OCI-LY3 (cell line): ENCODE measurements at regions not wholly inside any gene's neighbourhood (a gene's known extent, or its start where the extent isn't known, plus 50 kb on each side); places are given as distances from the start of the nearest gene placed in this dataset.
"Not testable (repeated sequence)": the region's sequence is repeated elsewhere in the genome, so short reads cannot be mapped to it uniquely, and the experiment has no call there.

ENCODE experiments used
- H2AFZ ChIP-seq: fragments of 200-600, 300-600 bp; shearing (Covaris generic); 2 replicates; pipeline ENCODE4 v1.6.0; 2014; ENCODE audit warnings: antibody characterized with exemption, low read depth, low read length
- H3K27ac ChIP-seq: fragments of 200-600, 300-600 bp; sonication (generic); 2 replicates; pipeline ENCODE4 v1.5.1; 2014; ENCODE audit warnings: mild to moderate bottlenecking, low read length, moderate library complexity, mixed read lengths
- H3K27me3 ChIP-seq: fragments of 200-600, 300-600 bp; sonication (generic); 2 replicates; pipeline ENCODE4 v1.6.1; 2014; ENCODE audit warnings: low read depth, low read length, mixed read lengths
- H3K36me3 ChIP-seq: fragments of 200-600, 300-600 bp; sonication (generic); replicated peaks from 2 replicates; pipeline ENCODE3; 2014; ENCODE audit warnings: low read depth, low read length, mixed read lengths
- H3K4me1 ChIP-seq: fragments of 300-600, 200-600 bp; sonication (generic); 2 replicates; pipeline ENCODE4 v1.6.1; 2014; ENCODE audit warnings: low read length, mixed read lengths
- H3K4me2 ChIP-seq: fragments of 200-600, 300-600 bp; sonication (generic); 2 replicates; pipeline ENCODE4 v1.6.1; 2014; ENCODE audit warnings: low read length, mixed read lengths
- H3K4me3 ChIP-seq: fragments of 300-600, 200-600 bp; sonication (generic); 2 replicates; pipeline ENCODE4 v1.5.1; 2014; ENCODE audit warnings: antibody characterized with exemption, mild to moderate bottlenecking, low read length, moderate library complexity
- H3K79me2 ChIP-seq: fragments of 300-600, 200-600 bp; shearing (Covaris generic); 2 replicates; pipeline ENCODE4 v1.6.1; 2014; ENCODE audit warnings: mild to moderate bottlenecking, low read length, mixed read lengths
- H3K9ac ChIP-seq: fragments of 300-600, 200-600 bp; shearing (Covaris generic); 2 replicates; pipeline ENCODE4 v1.6.0; 2014; ENCODE audit warnings: mild to moderate bottlenecking, low read length, moderate library complexity
- H3K9me3 ChIP-seq: fragments of 200-600, 300-600 bp; shearing (Covaris generic); 2 replicates; pipeline ENCODE4 v1.6.1; 2014; ENCODE audit warnings: low read length, mixed read lengths; ENCODE audit not compliant: insufficient read depth
- H4K20me1 ChIP-seq: fragments of 200-600, 300-600 bp; sonication (generic); 2 replicates; pipeline ENCODE4 v1.6.1; 2016; ENCODE audit warnings: low read length, mixed read lengths; ENCODE audit not compliant: insufficient read depth

GRCh38 chr1:146546189-146546588 is 317.4 kb upstream of the NOTCH2NLA start:
- H3K9me3 ChIP-seq, H3K79me2 ChIP-seq, H2AFZ ChIP-seq, H3K4me3 ChIP-seq, H4K20me1 ChIP-seq, H3K36me3 ChIP-seq, H3K27me3 ChIP-seq, H3K9ac ChIP-seq, H3K4me2 ChIP-seq, H3K27ac ChIP-seq, H3K4me1 ChIP-seq: not testable (repeated sequence)

GRCh38 chr1:146537775-146538373 is 309.1 kb upstream of the NOTCH2NLA start:
- H3K4me2 ChIP-seq, H3K79me2 ChIP-seq, H3K27ac ChIP-seq, H3K27me3 ChIP-seq, H3K9me3 ChIP-seq, H3K4me1 ChIP-seq, H4K20me1 ChIP-seq, H3K9ac ChIP-seq, H3K36me3 ChIP-seq, H2AFZ ChIP-seq, H3K4me3 ChIP-seq: not testable (repeated sequence)

GRCh38 chr1:146536028-146536427 is 307.2 kb upstream of the NOTCH2NLA start:
- not testable (repeated sequence) for H2AFZ ChIP-seq

GRCh38 chr1:146535575-146535974 is 306.8 kb upstream of the NOTCH2NLA start:
- not testable (repeated sequence) for H3K9ac ChIP-seq, H3K79me2 ChIP-seq, H3K9me3 ChIP-seq, H3K27ac ChIP-seq, H2AFZ ChIP-seq, H3K4me1 ChIP-seq, H3K4me3 ChIP-seq, H3K4me2 ChIP-seq, H3K27me3 ChIP-seq, H3K36me3 ChIP-seq, H4K20me1 ChIP-seq

More at GRCh38 chr1:146536028-146536427, 307.2 kb upstream of the NOTCH2NLA start:
- H3K27ac ChIP-seq, H4K20me1 ChIP-seq, H3K4me3 ChIP-seq, H3K4me2 ChIP-seq, H3K9me3 ChIP-seq, H3K27me3 ChIP-seq, H3K9ac ChIP-seq, H3K79me2 ChIP-seq, H3K36me3 ChIP-seq, H3K4me1 ChIP-seq: not testable (repeated sequence)

GRCh38 chr1:146530958-146531357 is 302.1 kb upstream of the NOTCH2NLA start:
- not testable (repeated sequence) for H3K4me1 ChIP-seq, H3K4me3 ChIP-seq, H3K27ac ChIP-seq, H2AFZ ChIP-seq, H3K9ac ChIP-seq, H3K27me3 ChIP-seq, H3K36me3 ChIP-seq, H3K9me3 ChIP-seq, H3K4me2 ChIP-seq, H3K79me2 ChIP-seq, H4K20me1 ChIP-seq

GRCh38 chr1:146522812-146523211 is 294.0 kb upstream of the NOTCH2NLA start:
- H4K20me1 ChIP-seq, H3K27me3 ChIP-seq, H3K9me3 ChIP-seq, H3K79me2 ChIP-seq, H3K4me2 ChIP-seq, H3K36me3 ChIP-seq, H2AFZ ChIP-seq, H3K4me3 ChIP-seq, H3K4me1 ChIP-seq, H3K27ac ChIP-seq, H3K9ac ChIP-seq: not testable (repeated sequence)

- not testable (repeated sequence) for H4K20me1 ChIP-seq, H3K4me3 ChIP-seq, H2AFZ ChIP-seq, H3K4me1 ChIP-seq, H3K9me3 ChIP-seq, H3K9ac ChIP-seq, H3K79me2 ChIP-seq, H3K4me2 ChIP-seq, H3K27me3 ChIP-seq, H3K27ac ChIP-seq, H3K36me3 ChIP-seq
Observed at GRCh38 chr1:146522345-146522744, 293.5 kb upstream of the NOTCH2NLA start.

GRCh38 chr1:146521804-146522203 is 293.0 kb upstream of the NOTCH2NLA start:
- not testable (repeated sequence) for H3K9me3 ChIP-seq, H3K4me3 ChIP-seq, H3K36me3 ChIP-seq, H4K20me1 ChIP-seq, H3K9ac ChIP-seq, H3K79me2 ChIP-seq, H2AFZ ChIP-seq, H3K4me2 ChIP-seq, H3K4me1 ChIP-seq, H3K27me3 ChIP-seq, H3K27ac ChIP-seq

- not testable (repeated sequence) for H3K4me1 ChIP-seq, H3K27me3 ChIP-seq, H4K20me1 ChIP-seq, H3K9ac ChIP-seq, H3K79me2 ChIP-seq, H3K4me2 ChIP-seq, H2AFZ ChIP-seq, H3K36me3 ChIP-seq, H3K27ac ChIP-seq, H3K4me3 ChIP-seq, H3K9me3 ChIP-seq
Observed at GRCh38 chr1:146513754-146514153, 284.9 kb upstream of the NOTCH2NLA start.

- not testable (repeated sequence) for H3K79me2 ChIP-seq, H3K27me3 ChIP-seq, H3K9ac ChIP-seq, H3K4me2 ChIP-seq, H4K20me1 ChIP-seq, H3K4me1 ChIP-seq, H3K36me3 ChIP-seq, H3K4me3 ChIP-seq, H2AFZ ChIP-seq, H3K27ac ChIP-seq, H3K9me3 ChIP-seq
Observed at GRCh38 chr1:146511047-146511777, 282.4 kb upstream of the NOTCH2NLA start.
